RWPE2 (cell line): ENCODE measurements at regions not wholly inside any gene's neighbourhood (a gene's known extent, or its start where the extent isn't known, plus 50 kb on each side); places are given as distances from the start of the nearest gene placed in this dataset.
A peak's percentile ranks its signal among the peaks of the same experiment; 100 is the strongest.

ENCODE experiments used
- ATAC-seq: fragments of 200-7000 bp; cut with Tn5 transposase; 3 replicates; pipeline ENCODE4 v1.9.1; 2021; ENCODE audit warnings: low read depth
- DNase-seq: peaks from one replicate; pipeline ENCODE4 v3.0.0-alpha.2; 2020; ENCODE audit warnings: low spot score
- H3K27ac ChIP-seq: fragments of 450-650 bp; 2 replicates; pipeline ENCODE4 v1.5.1; 2017; ENCODE audit warnings: mild to moderate bottlenecking; ENCODE audit not compliant: poor library complexity, severe bottlenecking
- H3K27me3 ChIP-seq: fragments of 250-450 bp; sonication (Bioruptor Pico); 2 replicates; pipeline ENCODE4 v1.5.1; 2021; ENCODE audit warnings: mild to moderate bottlenecking, moderate library complexity; ENCODE audit not compliant: insufficient read depth, poor library complexity, severe bottlenecking
- H3K36me3 ChIP-seq: fragments of 250-450 bp; sonication (Bioruptor Pico); 2 replicates; pipeline ENCODE4 v1.5.1; 2020; ENCODE audit warnings: low read depth, mild to moderate bottlenecking, moderate library complexity
- H3K4me1 ChIP-seq: fragments of 250-450 bp; sonication (Bioruptor Pico); 2 replicates; pipeline ENCODE4 v1.5.1; 2021; ENCODE audit warnings: mild to moderate bottlenecking, moderate library complexity; ENCODE audit not compliant: insufficient read depth, poor library complexity, severe bottlenecking
- H3K4me3 ChIP-seq: fragments of 250-450 bp; sonication (Bioruptor Pico); 2 replicates; pipeline ENCODE4 v1.5.1; 2021; ENCODE audit warnings: mild to moderate bottlenecking, moderate library complexity; ENCODE audit not compliant: severe bottlenecking
- H3K9me3 ChIP-seq: fragments of 250-450 bp; sonication (Bioruptor Pico); 2 replicates; pipeline ENCODE4 v1.5.1; 2021; ENCODE audit warnings: mild to moderate bottlenecking, moderate library complexity; ENCODE audit not compliant: severe bottlenecking
- CTCF ChIP-seq: fragments of 450-650 bp; IDR thresholded peaks from one replicate; pipeline ENCODE4 v1.5.1; 2017; ENCODE audit warnings: mild to moderate bottlenecking, moderate library complexity; ENCODE audit not compliant: poor library complexity, severe bottlenecking

DNA sequence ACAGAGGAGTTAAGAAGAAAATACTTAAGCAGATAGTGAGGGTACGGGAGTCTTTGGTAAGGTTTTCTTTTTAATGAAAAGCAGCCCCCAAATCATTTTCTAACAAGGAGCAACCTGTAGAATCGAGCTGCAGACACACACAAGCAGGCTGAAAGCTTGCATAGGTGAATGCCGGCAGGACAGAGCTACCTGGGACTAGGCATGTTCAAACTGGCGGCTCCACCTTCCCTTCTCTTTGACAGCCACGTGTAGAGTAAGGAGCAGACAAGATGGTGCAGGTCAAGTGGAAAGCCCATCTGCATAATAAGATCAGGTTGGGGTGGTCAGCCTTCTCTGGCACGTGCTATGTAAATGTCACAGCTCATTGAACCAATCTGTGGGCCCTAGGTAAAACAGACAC is 1292.4 kb downstream of the EPHA7 start:
- Histone ChIP-seq H3K4me1 (peaks cover 53% of the 10 kb centered on the region), H3K9me3 (no peaks in the 10 kb centered on the region), H3K27me3 (no peaks in the 10 kb centered on the region), H3K36me3 (peaks cover 8% of the 10 kb centered on the region), H3K27ac (peak overlapping the region; percentile 97), H3K4me3 (no peak overlapping the region)
- TF ChIP-seq CTCF = no peak
- DNase-seq (no peak), ATAC-seq (no peak)

GRCh38 chr6:92126088-92126487 is 1293.3 kb downstream of the EPHA7 start:
- Histone ChIP-seq H3K4me3 (no peak overlapping the region), H3K9me3 (no peaks in the 10 kb centered on the region), H3K36me3 (peaks cover 17% of the 10 kb centered on the region), H3K27me3 (no peaks in the 10 kb centered on the region), H3K4me1 (peaks cover 44% of the 10 kb centered on the region), H3K27ac (peak overlapping the region; percentile 97)
- DNase-seq (peak; percentile 65), ATAC-seq (peak; percentile 90)
- TF ChIP-seq CTCF = no peak

DNA sequence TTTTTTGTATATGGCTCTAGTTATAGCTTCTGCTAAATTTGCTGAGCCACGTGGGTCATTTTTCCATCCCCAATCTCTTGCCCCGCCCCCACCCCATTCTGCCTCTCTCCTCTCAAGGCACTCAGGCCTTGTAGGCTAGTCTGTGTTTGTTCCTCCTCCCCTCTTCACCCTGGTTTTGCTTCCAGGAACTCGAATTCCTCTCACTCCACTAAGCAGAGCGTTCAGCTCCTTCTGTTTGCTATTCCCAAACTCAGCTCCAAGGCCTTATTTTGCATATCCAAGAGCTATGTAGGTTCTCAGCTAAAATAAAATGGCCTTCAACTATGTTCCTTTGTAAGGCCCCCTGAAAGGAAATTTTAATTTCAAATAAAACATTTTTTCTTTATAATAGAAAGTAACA is 1293.7 kb downstream of the EPHA7 start:
- ATAC-seq (no peak), DNase-seq (no peak)
- no peak for TF ChIP-seq CTCF

DNA sequence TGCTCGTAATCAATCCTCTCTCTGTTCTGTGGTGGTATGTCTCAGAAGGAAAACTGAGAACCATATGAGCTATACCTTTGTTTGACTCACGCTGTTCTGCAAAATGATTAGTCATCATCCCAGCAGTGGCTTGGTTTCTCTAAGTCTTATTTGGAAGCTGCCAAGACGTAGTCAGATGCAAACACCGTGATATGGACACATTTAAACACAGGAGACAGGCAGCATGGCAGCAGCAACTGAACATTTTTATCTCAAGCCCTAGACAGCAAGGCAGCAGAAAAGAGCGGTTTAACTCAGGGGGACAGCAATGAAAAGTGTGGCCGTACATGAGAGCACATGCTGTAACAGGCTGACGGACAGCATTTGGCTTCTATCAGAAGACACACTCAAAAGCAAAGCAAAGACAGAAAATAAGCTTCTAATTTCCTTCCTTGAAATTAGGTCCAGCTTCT is 1295.1 kb downstream of the EPHA7 start:
- ATAC-seq (peak; percentile 73), DNase-seq (no peak)
- peaks cover 36% of the 10 kb centered on the region for H3K36me3 ChIP-seq
- TF ChIP-seq CTCF = no peak
- H3K4me1 ChIP-seq = peaks cover 39% of the 10 kb centered on the region
- no peak overlapping the region for H3K4me3 ChIP-seq
- H3K27ac ChIP-seq = peak overlapping the region; percentile 97
- no peaks in the 10 kb centered on the region for H3K27me3 ChIP-seq
- no peaks in the 10 kb centered on the region for H3K9me3 ChIP-seq

More for the DNA sequence above, 1293.7 kb downstream of the EPHA7 start:
- no peak overlapping the region for H3K4me3 ChIP-seq
- no peaks in the 10 kb centered on the region for H3K9me3 ChIP-seq
- peaks cover 40% of the 10 kb centered on the region for H3K4me1 ChIP-seq
- H3K27me3 ChIP-seq = no peaks in the 10 kb centered on the region
- peak overlapping the region; percentile 97 for H3K27ac ChIP-seq
- peaks cover 21% of the 10 kb centered on the region for H3K36me3 ChIP-seq

- DNase-seq = no peak
- peak overlapping the region; percentile 97 for H3K27ac ChIP-seq
- ATAC-seq = no peak
Observed at GRCh38 chr6:92122746-92123145, 1296.6 kb downstream of the EPHA7 start.

More at GRCh38 chr6:92122746-92123145, 1296.6 kb downstream of the EPHA7 start:
- peak; percentile 48 for TF ChIP-seq CTCF
- H3K36me3 ChIP-seq = peaks cover 51% of the 10 kb centered on the region
- H3K27me3 ChIP-seq = no peaks in the 10 kb centered on the region
- peaks cover 39% of the 10 kb centered on the region for H3K4me1 ChIP-seq
- peak overlapping the region; percentile 41 for H3K4me3 ChIP-seq
- no peaks in the 10 kb centered on the region for H3K9me3 ChIP-seq
